Transverse colon (tissue), 4 donors: ENCODE measurements at regions not wholly inside any gene's neighbourhood (a gene's known extent, or its start where the extent isn't known, plus 50 kb on each side); places are given as distances from the start of the nearest gene placed in this dataset.
"Not testable (repeated sequence)": the region's sequence is repeated elsewhere in the genome, so short reads cannot be mapped to it uniquely, and the experiment has no call there.

Experiments used
- DNase-seq: peaks from one replicate; pipeline ENCODE4 v3.0.0-alpha.2; 2019
- H3K27ac ChIP-seq, 4 donors: fragments of 200-600 bp; sonication (generic); 2 replicates each; pipeline ENCODE4 v1.5.1; 2016 to 2018; ENCODE audit warnings: inconsistent platforms in 4 of 4
- H3K27me3 ChIP-seq: fragments of 200-600 bp; sonication (generic); 2 replicates; pipeline ENCODE4 v1.5.1; 2017; ENCODE audit warnings: inconsistent platforms
- H3K36me3 ChIP-seq, 4 donors: fragments of 200-600 bp; sonication (generic); 2 replicates each; pipeline ENCODE4 v1.5.1; 2017 to 2019; ENCODE audit warnings: inconsistent platforms in 4 of 4
- H3K4me1 ChIP-seq, 4 donors: fragments of 200-600 bp; sonication (generic); 2 replicates each; pipeline ENCODE4 v1.5.1; 2017 to 2020; ENCODE audit warnings: inconsistent platforms in 4 of 4
- H3K4me3 ChIP-seq, 4 donors: fragments of 200-600 bp; sonication (generic); 1 replicate in 1 of 4; 2 replicates in 3 of 4; pipeline versions ENCODE4 v1.5.1 to v1.6.1; 2017 to 2019; ENCODE audit warnings: inconsistent platforms in 4 of 4
- H3K9me3 ChIP-seq, 2 donors: fragments of 200-600 bp; sonication (generic); 2 replicates each; pipeline ENCODE4 v1.5.1; 2017 to 2019; ENCODE audit warnings: inconsistent platforms in 2 of 2
- CTCF ChIP-seq, 5 experiments: fragments of 200-600 bp in 3 of 5; fragments of 450-650 bp in 2 of 5; sonication (generic) in 3 of 5; IDR thresholded peaks; 1 replicate in 2 of 5; 2 replicates in 3 of 5; pipeline ENCODE4 v1.5.1; 2016 to 2017; ENCODE audit warnings: antibody characterized with exemption in 5 of 5, inconsistent platforms in 3 of 5, mild to moderate bottlenecking in 2 of 5, moderate library complexity in 1 of 5
- EP300 ChIP-seq: sonication (generic); formaldehyde crosslinking; IDR thresholded peaks from one replicate; pipeline ENCODE4 v1.6.1; 2017; ENCODE audit warnings: antibody characterized with exemption, low read depth
- POLR2A ChIP-seq: fragments of 450-650 bp; IDR thresholded peaks from one replicate; pipeline ENCODE4 v1.6.1; 2016; ENCODE audit warnings: antibody characterized with exemption, mild to moderate bottlenecking, moderate library complexity
- POLR2AphosphoS5 ChIP-seq, 3 donors: sonication (generic); formaldehyde crosslinking; IDR thresholded peaks; one replicate each; pipeline ENCODE4 v1.6.1; 2016; ENCODE audit warnings: antibody characterized with exemption in 3 of 3
- WGBS, 2 donors: methylation state at CpG; one replicate each; pipeline ENCODE4 v1.1.5; 2018; ENCODE audit warnings: low coverage in 1 of 2; 5-methylcytosine and 5-hydroxymethylcytosine counted together
- in situ Hi-C, 4 donors: fragments of 200-750 bp; cut with MboI; loops; one replicate each; pipeline versions ENCODE4 v1.15.0 to v1.15.1; 2017; ENCODE audit warnings: low sequenced_read_pairs in 3 of 4, low pct_ligation_motif_present in 1 of 4, low pct_unique_long_range_greater_than_20kb in 1 of 4
- intact Hi-C: fragments of 100-400 bp; cut with DNase I; formaldehyde crosslinking; loops from one replicate; pipeline ENCODE4 v1.15.1; 2023; ENCODE audit warnings: low total_unique reads

- Histone ChIP-seq H3K27me3 (no peaks in the 10 kb centered on the region), H3K27ac (no peak overlapping the region), H3K4me3 (no peak overlapping the region), H3K36me3 (no peaks in the 10 kb centered on the region), H3K9me3 (no peaks in the 10 kb centered on the region), H3K4me1 (no peaks in the 10 kb centered on the region)
- DNase-seq: no peak
- intact Hi-C loops: no loop called here
- WGBS, 2 donors: 94 to 95% methylated on average over 4 of the region's 4 CpGs
- in situ Hi-C loops: no loop called here
- TF ChIP-seq POLR2AphosphoS5 (IDR thresholded peaks at IDR 0.05): no peak
- TF ChIP-seq POLR2A: no peak
- TF ChIP-seq EP300: no peak
- TF ChIP-seq CTCF (IDR thresholded peaks at IDR 0.05): no peak
Observed at GRCh38 chr6:100062621-100063020, 68.6 kb upstream of the MCHR2 start.

GRCh38 chr6:100057941-100058340 lies 63.9 kb upstream of the MCHR2 start:
- H3K4me1 ChIP-seq: no peaks in the 10 kb centered on the region
- H3K9me3 ChIP-seq: no peaks in the 10 kb centered on the region
- H3K36me3 ChIP-seq: no peaks in the 10 kb centered on the region
- DNase-seq: no peak
- in situ Hi-C loops (no loop called here), intact Hi-C loops (no loop called here)
- H3K27me3 ChIP-seq: no peaks in the 10 kb centered on the region
- H3K27ac ChIP-seq: no peak overlapping the region
- no peak for TF ChIP-seq CTCF (IDR thresholded peaks at IDR 0.05)
- no peak for TF ChIP-seq POLR2AphosphoS5 (IDR thresholded peaks at IDR 0.05)
- TF ChIP-seq POLR2A: no peak
- TF ChIP-seq EP300: no peak
- H3K4me3 ChIP-seq: no peak overlapping the region
- 69 to 100% methylated on average over 1 to 2 of the region's 2 CpGs for WGBS, 2 donors

GRCh38 chr6:100050550-100050949 lies 56.5 kb upstream of the MCHR2 start:
- in situ Hi-C loops (no loop called here), intact Hi-C loops (no loop called here)
- H3K9me3 ChIP-seq: no peaks in the 10 kb centered on the region
- H3K36me3 ChIP-seq: no peaks in the 10 kb centered on the region
- no peak overlapping the region for H3K4me3 ChIP-seq
- WGBS, 2 donors: 73% methylated on average over 2 of the region's 2 CpGs
- no peak for DNase-seq
- no peak overlapping the region for H3K27ac ChIP-seq
- H3K4me1 ChIP-seq: no peaks in the 10 kb centered on the region
- no peaks in the 10 kb centered on the region for H3K27me3 ChIP-seq
- TF ChIP-seq CTCF (IDR thresholded peaks at IDR 0.05) (no peak), POLR2AphosphoS5 (IDR thresholded peaks at IDR 0.05) (no peak), EP300 (no peak), POLR2A (no peak)

- H3K27me3 ChIP-seq, H3K9me3 ChIP-seq, H3K4me3 ChIP-seq, intact Hi-C loops, H3K27ac ChIP-seq, DNase-seq, H3K4me1 ChIP-seq, in situ Hi-C loops, H3K36me3 ChIP-seq: not testable (repeated sequence)
Observed at GRCh38 chr6:100043961-100044360, 49.9 kb upstream of the MCHR2 start.
